ENCODE measurements at regions not wholly inside any gene's neighbourhood (a gene's known extent, or its start where the extent isn't known, plus 50 kb on each side); places are given as distances from the start of the nearest gene placed in this dataset.

- 87% methylated on average over 3 of the region's 3 CpGs for WGBS (ENCODE audit: insufficient coverage)
- H3K27ac ChIP-seq (ENCODE audit: low read length in 2 of 2) = no peak overlapping the region
- CTCF ChIA-PET = no interaction called here
These were observed 978.9 kb upstream of the NXPH2 start for GRCh38 chr2:139759000-139759505.

GRCh38 chr2:139746901-139747300 is 966.7 kb upstream of the NXPH2 start:
- no peak for TF ChIP-seq CTCF (IDR thresholded peaks at IDR 0.05)
- TF ChIP-seq EZH2 (IDR thresholded peaks at IDR 0.05; ENCODE audit: borderline replicate concordance, insufficient read depth, low read depth, low read length, poor library complexity, severe bottlenecking) = no peak
- CTCF ChIA-PET = no interaction called here

More at GRCh38 chr2:139759000-139759505, 978.9 kb upstream of the NXPH2 start:
- H3K27ac Mint-ChIP-seq = no peak overlapping the region
- peaks cover 4% of the 10 kb centered on the region for H3K9me3 Mint-ChIP-seq (ENCODE audit: insufficient read depth)
- Histone ChIP-seq H3K9ac (ENCODE audit: low read length) (no peak overlapping the region), H4K20me1 (ENCODE audit: control insufficient read depth, insufficient read depth, low read length, poor library complexity, severe bottlenecking) (no peaks in the 10 kb centered on the region), H3K4me2 (replicated peaks; ENCODE audit: low read depth, low read length, poor library complexity, severe bottlenecking) (no peak overlapping the region), H3K79me2 (ENCODE audit: control insufficient read depth, insufficient read depth, low read length) (no peaks in the 10 kb centered on the region), H3K36me3 (replicated peaks in 1 of 2; ENCODE audit: control extremely low read depth in 1 of 2, control insufficient read depth in 1 of 2, extremely low read depth in 1 of 2, insufficient read depth in 2 of 2, low read length in 1 of 2) (no peaks in the 10 kb centered on the region), H3K4me3 (ENCODE audit: control extremely low read depth in 1 of 5, extremely low read depth in 1 of 5, insufficient read depth in 1 of 5, low read depth in 2 of 5, low read length in 4 of 5) (no peak overlapping the region), H3K27me3 (replicated peaks in 1 of 4; ENCODE audit: control extremely low read depth in 1 of 4, control insufficient read depth in 3 of 4, insufficient read depth in 4 of 4, low read length in 3 of 4) (no peaks in the 10 kb centered on the region), H3K9me3 (ENCODE audit: control extremely low read depth in 1 of 3, control insufficient read depth in 2 of 3, insufficient read depth in 1 of 3, low read length in 2 of 3) (peaks cover 0 to 14% (median 3%) of the 10 kb centered on the region in 3 donors), H2AFZ (ENCODE audit: insufficient read depth, low read depth, low read length, poor library complexity, severe bottlenecking) (no peak overlapping the region), H3K4me1 (ENCODE audit: control insufficient read depth in 2 of 2, insufficient read depth in 2 of 2, low read length in 2 of 2) (no peaks in the 10 kb centered on the region)
- H3K4me1 Mint-ChIP-seq = no peaks in the 10 kb centered on the region
- H3K27me3 Mint-ChIP-seq = no peaks in the 10 kb centered on the region
- POLR2A ChIA-PET = no interaction called here
- no peak overlapping the region for H3K4me3 Mint-ChIP-seq
- no peak for DNase-seq
- no peak for ATAC-seq (ENCODE audit: low read depth)
- TF ChIP-seq EZH2 (IDR thresholded peaks at IDR 0.05; ENCODE audit: borderline replicate concordance, insufficient read depth, low read depth, low read length, poor library complexity, severe bottlenecking) = no peak
- TF ChIP-seq CTCF (IDR thresholded peaks at IDR 0.05) = no peak
- intact Hi-C loops (cut with micrococcal nuclease) = no loop called here

More at GRCh38 chr2:139746901-139747300, 966.7 kb upstream of the NXPH2 start:
- intact Hi-C loops (cut with micrococcal nuclease) = no loop called here
- Histone ChIP-seq H3K4me1 (ENCODE audit: control insufficient read depth in 2 of 2, insufficient read depth in 2 of 2, low read length in 2 of 2) (no peaks in the 10 kb centered on the region), H4K20me1 (ENCODE audit: control insufficient read depth, insufficient read depth, low read length, poor library complexity, severe bottlenecking) (no peaks in the 10 kb centered on the region), H3K4me3 (ENCODE audit: control extremely low read depth in 1 of 5, extremely low read depth in 1 of 5, insufficient read depth in 1 of 5, low read depth in 2 of 5, low read length in 4 of 5) (no peak overlapping the region), H3K9ac (ENCODE audit: low read length) (no peak overlapping the region), H3K9me3 (ENCODE audit: control extremely low read depth in 1 of 3, control insufficient read depth in 2 of 3, insufficient read depth in 1 of 3, low read length in 2 of 3) (peaks cover 1 to 10% (median 9%) of the 10 kb centered on the region in 3 donors), H3K36me3 (replicated peaks in 1 of 2; ENCODE audit: control extremely low read depth in 1 of 2, control insufficient read depth in 1 of 2, extremely low read depth in 1 of 2, insufficient read depth in 2 of 2, low read length in 1 of 2) (no peaks in the 10 kb centered on the region), H3K4me2 (replicated peaks; ENCODE audit: low read depth, low read length, poor library complexity, severe bottlenecking) (no peak overlapping the region), H3K79me2 (ENCODE audit: control insufficient read depth, insufficient read depth, low read length) (no peaks in the 10 kb centered on the region), H3K27me3 (replicated peaks in 1 of 4; ENCODE audit: control extremely low read depth in 1 of 4, control insufficient read depth in 3 of 4, insufficient read depth in 4 of 4, low read length in 3 of 4) (no peaks in the 10 kb centered on the region), H2AFZ (ENCODE audit: insufficient read depth, low read depth, low read length, poor library complexity, severe bottlenecking) (no peak overlapping the region), H3K27ac (ENCODE audit: low read length in 2 of 2) (no peak overlapping the region)
- H3K9me3 Mint-ChIP-seq (ENCODE audit: insufficient read depth) = peaks cover 7% of the 10 kb centered on the region
- no peaks in the 10 kb centered on the region for H3K4me1 Mint-ChIP-seq
- H3K27ac Mint-ChIP-seq = no peak overlapping the region
- 87% methylated on average over 7 of the region's 11 CpGs for WGBS (ENCODE audit: insufficient coverage)
- DNase-seq = no peak
- POLR2A ChIA-PET = no interaction called here
- no peaks in the 10 kb centered on the region for H3K27me3 Mint-ChIP-seq
- ATAC-seq (ENCODE audit: low read depth) = no peak
- no peak overlapping the region for H3K4me3 Mint-ChIP-seq

All from B cell (primary cell).